Lung (tissue), 11 donors: ENCODE measurements at regions not wholly inside any gene's neighbourhood (a gene's known extent, or its start where the extent isn't known, plus 50 kb on each side); places are given as distances from the start of the nearest gene placed in this dataset.

ENCODE experiments used
- ATAC-seq: fragments of 200-7000 bp; cut with Tn5 transposase; one replicate; pipeline ENCODE4 v1.9.1; 2020; ENCODE audit warnings: moderate number of reproducible peaks; ENCODE audit not compliant: insufficient read depth, low FRiP score
- DNase-seq, 3 donors: peaks; one replicate each; pipeline ENCODE4 v3.0.0-alpha.2; 2013 to 2017
- H3K27ac ChIP-seq, 2 donors: one replicate each; pipeline ENCODE4 v1.5.1; 2013; ENCODE audit warnings: mild to moderate bottlenecking in 2 of 2, moderate library complexity in 2 of 2, control low read depth in 1 of 2, inconsistent platforms in 1 of 2, low read depth in 1 of 2, low read length in 1 of 2
- H3K27me3 ChIP-seq, 3 donors: one replicate each; pipeline ENCODE4 v1.5.1; 2013; ENCODE audit warnings: low read length in 2 of 3; ENCODE audit not compliant: control insufficient read depth in 3 of 3, insufficient read depth in 3 of 3
- H3K36me3 ChIP-seq, 4 donors: one replicate each; pipeline ENCODE4 v1.5.1; 2013; ENCODE audit warnings: low read length in 4 of 4, mild to moderate bottlenecking in 1 of 4, moderate library complexity in 1 of 4; ENCODE audit not compliant: control insufficient read depth in 4 of 4, insufficient read depth in 4 of 4
- H3K4me1 ChIP-seq, 5 donors: one replicate each; pipeline ENCODE4 v1.5.1; 2013; ENCODE audit warnings: low read length in 5 of 5, mild to moderate bottlenecking in 2 of 5, moderate library complexity in 1 of 5; ENCODE audit not compliant: control insufficient read depth in 5 of 5, insufficient read depth in 5 of 5
- H3K4me3 ChIP-seq: one replicate; pipeline ENCODE4 v1.5.1; 2013; ENCODE audit warnings: mild to moderate bottlenecking, control low read depth, moderate library complexity
- H3K9ac ChIP-seq, 2 donors: one replicate each; pipeline ENCODE4 v1.5.1; 2013; ENCODE audit warnings: low read length in 2 of 2, control low read depth in 1 of 2; ENCODE audit not compliant: insufficient read depth in 1 of 2
- H3K9me3 ChIP-seq, 4 donors: one replicate each; pipeline ENCODE4 v1.5.1; 2013; ENCODE audit warnings: low read length in 3 of 4, mild to moderate bottlenecking in 1 of 4, moderate library complexity in 1 of 4; ENCODE audit not compliant: control insufficient read depth in 4 of 4, insufficient read depth in 3 of 4
- CTCF ChIP-seq: IDR thresholded peaks from 2 replicates; pipeline ENCODE4 v1.5.1; 2012; ENCODE audit warnings: mild to moderate bottlenecking; ENCODE audit errors: control extremely low read depth, extremely low read depth
- WGBS, 2 donors: extraction: QIAGEN DNeasy Blood & Tissue Kit; methylation state at CpG; one replicate each; pipeline ENCODE4 v1.1.7; 2013; 5-methylcytosine and 5-hydroxymethylcytosine counted together
- donor health status: control.
- donor health status: control.
- donor health status: Bipolar disorder and iron deficiency.
- donor health status: healthy.
- donor health status: DM: yes; HTN: yes; CAD: no.

DNA sequence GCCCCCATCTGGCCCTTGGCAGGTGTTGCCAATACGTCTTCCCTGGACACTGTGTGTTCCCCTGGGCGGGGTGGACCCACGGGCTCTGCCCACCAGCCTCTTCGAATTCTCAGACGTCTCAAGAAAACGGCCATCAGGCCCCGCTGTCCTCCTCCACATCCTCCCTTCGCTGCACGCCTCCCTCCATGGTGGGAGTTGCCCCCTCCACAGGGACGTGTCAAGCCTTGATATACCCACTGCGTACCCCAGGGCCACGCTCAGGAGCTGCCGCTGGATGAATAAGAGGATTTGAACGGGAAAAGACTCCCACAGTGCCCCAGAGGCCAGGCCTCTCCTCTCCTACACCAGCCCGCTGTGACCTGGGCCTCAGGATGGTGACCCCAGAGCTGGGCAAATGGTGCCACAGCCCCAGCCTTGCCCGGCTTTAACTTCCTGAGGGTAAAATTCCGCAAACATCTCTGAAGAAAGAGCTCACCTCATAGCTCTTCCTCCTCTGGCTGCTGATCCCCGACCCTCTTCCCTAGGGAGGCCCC, 399.3 kb upstream of the MYT1L start:
- H3K9ac ChIP-seq: no peak overlapping the region
- no peak for TF ChIP-seq CTCF
- H3K4me1 ChIP-seq: no peaks in the 10 kb centered on the region
- no peaks in the 10 kb centered on the region for H3K36me3 ChIP-seq
- H3K27me3 ChIP-seq: no peaks in the 10 kb centered on the region
- WGBS, 2 donors: 88 to 91% methylated on average over 18 of the region's 18 CpGs
- DNase-seq (no peak), ATAC-seq (no peak)
- H3K9me3 ChIP-seq: peaks cover 0 to 7% (median 0%) of the 10 kb centered on the region in 4 donors
- H3K27ac ChIP-seq: no peak overlapping the region
- no peak overlapping the region for H3K4me3 ChIP-seq

- no peak overlapping the region for H3K4me3 ChIP-seq
- peaks cover 0 to 7% (median 0%) of the 10 kb centered on the region in 4 donors for H3K9me3 ChIP-seq
- DNase-seq (no peak), ATAC-seq (no peak)
- H3K4me1 ChIP-seq: no peaks in the 10 kb centered on the region
- 77 to 84% methylated on average over 9 of the region's 9 CpGs for WGBS, 2 donors
- no peak for TF ChIP-seq CTCF
- H3K9ac ChIP-seq: no peak overlapping the region
- H3K36me3 ChIP-seq: no peaks in the 10 kb centered on the region
- peaks cover 0 to 2% (median 0%) of the 10 kb centered on the region in 3 donors for H3K27me3 ChIP-seq
- no peak overlapping the region for H3K27ac ChIP-seq
These were observed 398.2 kb upstream of the MYT1L start for GRCh38 chr2:2729246-2729645.

- Histone ChIP-seq H3K4me3 (no peak overlapping the region), H3K36me3 (no peaks in the 10 kb centered on the region), H3K27me3 (peaks cover 0 to 2% (median 0%) of the 10 kb centered on the region in 3 donors), H3K9ac (no peak overlapping the region), H3K27ac (no peak overlapping the region), H3K9me3 (peaks cover 0 to 7% (median 0%) of the 10 kb centered on the region in 4 donors), H3K4me1 (no peaks in the 10 kb centered on the region)
- TF ChIP-seq CTCF: no peak
- no peak for ATAC-seq
- DNase-seq: no peak
- 90 to 95% methylated on average over 18 of the region's 18 CpGs for WGBS, 2 donors
These were observed 397.6 kb upstream of the MYT1L start for GRCh38 chr2:2728635-2729034.

- H3K27ac ChIP-seq: no peak overlapping the region
- no peak for DNase-seq
- peaks cover 0 to 7% (median 0%) of the 10 kb centered on the region in 4 donors for H3K9me3 ChIP-seq
- no peaks in the 10 kb centered on the region for H3K4me1 ChIP-seq
- ATAC-seq: no peak
- no peaks in the 10 kb centered on the region for H3K36me3 ChIP-seq
- TF ChIP-seq CTCF: no peak
- peaks cover 0 to 2% (median 0%) of the 10 kb centered on the region in 3 donors for H3K27me3 ChIP-seq
- WGBS, 2 donors: 91 to 94% methylated on average over 18 of the region's 18 CpGs
- no peak overlapping the region for H3K9ac ChIP-seq
- H3K4me3 ChIP-seq: no peak overlapping the region
These were observed 396.9 kb upstream of the MYT1L start for GRCh38 chr2:2727876-2728511.
